Astrocyte (in vitro differentiated cells and primary cell): ENCODE measurements at regions not wholly inside any gene's neighbourhood (a gene's known extent, or its start where the extent isn't known, plus 50 kb on each side); places are given as distances from the start of the nearest gene placed in this dataset.

Source experiments
- DNase-seq: peaks from one replicate; pipeline ENCODE4 v3.0.0-alpha.2; 2010; ENCODE audit warnings: low read depth
- FAIRE-seq: peaks from 2 replicates; lab custom pipeline; 2011; peaks lifted over from hg19 to GRCh38; lab: Jason Lieb, UNC
- H2AFZ ChIP-seq: 2 replicates; pipeline ENCODE4 v1.6.0; 2012; ENCODE audit warnings: low read depth, low read length, inconsistent platforms
- H3K27ac ChIP-seq: 2 replicates; pipeline ENCODE4 v1.5.1; 2011; ENCODE audit warnings: low read depth, low read length, inconsistent platforms
- H3K27me3 ChIP-seq: 2 replicates; pipeline ENCODE4 v1.6.0; 2011; ENCODE audit warnings: low read length, inconsistent platforms; ENCODE audit not compliant: insufficient read depth
- H3K36me3 ChIP-seq: 2 replicates; pipeline ENCODE4 v1.5.1; 2011; ENCODE audit warnings: low read length, inconsistent platforms; ENCODE audit not compliant: insufficient read depth
- H3K4me1 ChIP-seq: 2 replicates; pipeline ENCODE4 v1.5.1; 2011; ENCODE audit warnings: low read length, inconsistent platforms; ENCODE audit not compliant: insufficient read depth
- H3K4me2 ChIP-seq: 2 replicates; pipeline ENCODE4 v1.6.0; 2012; ENCODE audit warnings: low read length, inconsistent platforms
- H3K4me3 ChIP-seq: 2 replicates; pipeline ENCODE4 v1.5.1; 2011; ENCODE audit warnings: low read depth, mild to moderate bottlenecking, low read length, inconsistent platforms; ENCODE audit not compliant: insufficient read depth
- H3K79me2 ChIP-seq: 2 replicates; pipeline ENCODE4 v1.6.0; 2012; ENCODE audit warnings: mild to moderate bottlenecking, low read length, inconsistent platforms; ENCODE audit not compliant: insufficient read depth
- H3K9ac ChIP-seq: 2 replicates; pipeline ENCODE4 v1.6.0; 2012; ENCODE audit warnings: mild to moderate bottlenecking, low read length, inconsistent platforms
- H3K9me3 ChIP-seq: 2 replicates; pipeline ENCODE4 v1.5.1; 2012; ENCODE audit warnings: low read depth, mild to moderate bottlenecking, low read length, inconsistent platforms; ENCODE audit not compliant: insufficient read depth
- H4K20me1 ChIP-seq: 2 replicates; pipeline ENCODE4 v1.6.0; 2012; ENCODE audit warnings: low read length, inconsistent platforms; ENCODE audit not compliant: insufficient read depth
- H3K27ac Mint-ChIP-seq: one replicate; pipeline ENCODE4 v1.8.0; 2021; ENCODE audit warnings: mild to moderate bottlenecking, mixed read lengths; ENCODE audit not compliant: unreplicated experiment
- H3K27me3 Mint-ChIP-seq: one replicate; pipeline ENCODE4 v1.8.0; 2021; ENCODE audit warnings: low read depth, mixed read lengths; ENCODE audit not compliant: unreplicated experiment
- H3K36me3 Mint-ChIP-seq: one replicate; pipeline ENCODE4 v1.8.0; 2021; ENCODE audit warnings: low read depth, mixed read lengths; ENCODE audit not compliant: unreplicated experiment
- H3K4me1 Mint-ChIP-seq: one replicate; pipeline ENCODE4 v1.8.0; 2021; ENCODE audit warnings: low read depth, mixed read lengths; ENCODE audit not compliant: unreplicated experiment
- H3K4me3 Mint-ChIP-seq: one replicate; pipeline ENCODE4 v1.8.0; 2021; ENCODE audit warnings: mild to moderate bottlenecking, moderate library complexity, mixed read lengths; ENCODE audit not compliant: unreplicated experiment
- H3K9me3 Mint-ChIP-seq: one replicate; pipeline ENCODE4 v1.8.0; 2021; ENCODE audit warnings: mild to moderate bottlenecking, mixed read lengths; ENCODE audit not compliant: unreplicated experiment
- CTCF ChIP-seq: IDR thresholded peaks from 2 replicates; pipeline ENCODE4 v1.5.1; 2011; ENCODE audit warnings: low read depth, mild to moderate bottlenecking, inconsistent platforms, low read length, moderate library complexity; ENCODE audit not compliant: insufficient read depth
- EZH2 ChIP-seq: IDR thresholded peaks from 2 replicates; pipeline ENCODE4 v1.6.1; 2012; ENCODE audit warnings: mild to moderate bottlenecking, low read length, inconsistent platforms; ENCODE audit not compliant: insufficient read depth

- Histone ChIP-seq H2AFZ (no peak overlapping the region), H4K20me1 (no peaks in the 10 kb centered on the region), H3K9me3 (no peaks in the 10 kb centered on the region), H3K9ac (no peak overlapping the region), H3K4me1 (no peaks in the 10 kb centered on the region), H3K36me3 (no peaks in the 10 kb centered on the region), H3K27ac (no peak overlapping the region), H3K4me2 (no peak overlapping the region), H3K79me2 (no peaks in the 10 kb centered on the region), H3K27me3 (no peaks in the 10 kb centered on the region), H3K4me3 (no peak overlapping the region)
- H3K27ac Mint-ChIP-seq: no peak overlapping the region
- FAIRE-seq (no peak), DNase-seq (no peak)
- TF ChIP-seq CTCF: no peak
- no peak for TF ChIP-seq EZH2
- no peaks in the 10 kb centered on the region for H3K9me3 Mint-ChIP-seq
- no peaks in the 10 kb centered on the region for H3K4me1 Mint-ChIP-seq
- H3K27me3 Mint-ChIP-seq: no peaks in the 10 kb centered on the region
- no peak overlapping the region for H3K4me3 Mint-ChIP-seq
- H3K36me3 Mint-ChIP-seq: no peaks in the 10 kb centered on the region
These were observed 871.3 kb upstream of the EYS start for GRCh38 chr6:66578362-66578761.

DNA sequence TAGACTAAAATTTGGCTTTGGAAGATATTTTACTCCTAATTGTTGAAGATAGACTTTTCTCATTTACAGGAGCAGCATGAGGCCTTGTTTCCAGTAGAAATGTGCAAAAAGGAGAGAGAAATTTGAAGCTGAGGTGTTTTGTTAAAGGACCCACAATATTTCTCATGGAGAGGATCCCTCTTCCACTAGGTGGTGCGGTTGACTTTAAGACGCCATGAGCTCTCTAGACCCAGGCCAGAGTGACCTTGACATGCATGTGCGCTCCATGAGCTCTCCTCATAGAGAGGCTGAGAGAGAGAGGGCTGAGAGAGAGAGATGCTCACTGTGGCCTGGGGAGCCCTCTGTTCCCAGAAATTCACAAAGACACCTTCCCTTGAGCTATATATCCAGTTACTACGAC lies 861.2 kb upstream of the EYS start:
- Histone ChIP-seq H3K4me3 (no peak overlapping the region), H3K9me3 (no peaks in the 10 kb centered on the region), H3K36me3 (no peaks in the 10 kb centered on the region), H3K9ac (no peak overlapping the region), H3K27ac (no peak overlapping the region), H3K4me1 (no peaks in the 10 kb centered on the region), H4K20me1 (no peaks in the 10 kb centered on the region), H3K4me2 (no peak overlapping the region), H3K27me3 (no peaks in the 10 kb centered on the region), H3K79me2 (no peaks in the 10 kb centered on the region), H2AFZ (no peak overlapping the region)
- Mint-ChIP-seq H3K27ac (no peak overlapping the region), H3K4me1 (no peaks in the 10 kb centered on the region), H3K36me3 (no peaks in the 10 kb centered on the region), H3K27me3 (no peaks in the 10 kb centered on the region), H3K4me3 (no peak overlapping the region), H3K9me3 (peaks cover 6% of the 10 kb centered on the region)
- DNase-seq: no peak
- FAIRE-seq: no peak
- no peak for TF ChIP-seq EZH2
- no peak for TF ChIP-seq CTCF

DNA sequence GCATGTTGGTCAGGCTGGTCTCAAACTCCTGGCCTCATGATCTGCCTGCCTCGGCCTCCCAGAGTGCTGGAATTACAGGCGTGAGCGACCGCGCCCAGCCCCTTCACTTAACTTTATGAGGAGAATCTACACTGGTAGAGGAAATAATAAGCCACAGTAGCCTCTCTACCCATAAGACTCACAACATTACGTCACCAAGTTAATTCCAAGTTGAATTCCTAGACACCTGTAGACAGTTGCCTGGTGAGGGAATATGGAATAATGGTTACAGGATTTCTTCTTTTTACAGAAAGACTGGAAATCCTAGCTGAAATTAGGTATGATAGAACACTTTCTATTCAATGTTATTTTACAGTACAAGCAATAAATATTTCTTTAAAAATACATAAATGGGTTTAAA lies 854.5 kb upstream of the EYS start:
- FAIRE-seq: no peak
- Mint-ChIP-seq H3K4me1 (peaks cover 1% of the 10 kb centered on the region), H3K9me3 (peaks cover 7% of the 10 kb centered on the region), H3K27ac (no peak overlapping the region), H3K27me3 (no peaks in the 10 kb centered on the region), H3K4me3 (no peak overlapping the region), H3K36me3 (no peaks in the 10 kb centered on the region)
- H3K9ac ChIP-seq: no peak overlapping the region
- H3K27ac ChIP-seq: no peak overlapping the region
- no peak for DNase-seq
- TF ChIP-seq EZH2: no peak
- TF ChIP-seq CTCF: no peak
- H3K4me3 ChIP-seq: no peak overlapping the region
- H3K4me1 ChIP-seq: no peaks in the 10 kb centered on the region
- no peaks in the 10 kb centered on the region for H4K20me1 ChIP-seq
- peaks cover 2% of the 10 kb centered on the region for H3K9me3 ChIP-seq
- H3K4me2 ChIP-seq: no peak overlapping the region
- H3K36me3 ChIP-seq: no peaks in the 10 kb centered on the region
- no peaks in the 10 kb centered on the region for H3K79me2 ChIP-seq
- no peak overlapping the region for H2AFZ ChIP-seq
- no peaks in the 10 kb centered on the region for H3K27me3 ChIP-seq
